ENCODE measurements at regions not wholly inside any gene's neighbourhood (a gene's known extent, or its start where the extent isn't known, plus 50 kb on each side); places are given as distances from the start of the nearest gene placed in this dataset.

- no peak for DNase-seq (ENCODE audit: extremely low read depth, insufficient read length)
- Histone ChIP-seq H3K27me3 (replicated peaks; ENCODE audit: control insufficient read depth, insufficient read depth, low read length) (no peaks in the 10 kb centered on the region), H3K4me3 (replicated peaks; ENCODE audit: low read depth, low read length) (no peak overlapping the region), H3K36me3 (ENCODE audit: control insufficient read depth, insufficient read depth, low read length) (no peaks in the 10 kb centered on the region)
- no peak for TF ChIP-seq CTCF (IDR thresholded peaks at IDR 0.05; ENCODE audit: insufficient read depth, low read length, poor library complexity, severe bottlenecking)
Observed at GRCh38 chr20:53874706-53875105, 195.7 kb downstream of the BCAS1 start.

DNA sequence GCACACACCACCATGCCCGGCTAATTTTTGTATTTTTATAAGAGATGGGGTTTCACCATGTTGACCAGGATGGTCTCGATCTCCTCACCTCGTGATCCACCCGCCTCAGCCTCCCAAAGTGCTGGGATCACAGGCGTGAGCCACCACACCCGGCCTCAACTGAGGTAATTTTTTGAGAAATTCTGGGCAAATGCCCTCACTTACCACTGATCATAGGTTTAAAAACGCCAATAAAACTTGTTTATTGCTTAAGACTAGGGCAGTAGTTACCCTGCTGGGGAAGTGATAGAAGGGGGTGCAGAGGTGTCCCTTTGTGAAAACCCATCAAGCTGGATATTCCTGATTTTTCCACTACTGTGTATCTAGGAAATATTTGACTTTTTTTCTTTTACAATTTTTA is 196.3 kb downstream of the BCAS1 start:
- H3K36me3 ChIP-seq (ENCODE audit: control insufficient read depth, insufficient read depth, low read length) = no peaks in the 10 kb centered on the region
- H3K4me3 ChIP-seq (replicated peaks; ENCODE audit: low read depth, low read length) = no peak overlapping the region
- DNase-seq (ENCODE audit: extremely low read depth, insufficient read length) = no peak
- TF ChIP-seq CTCF (IDR thresholded peaks at IDR 0.05; ENCODE audit: insufficient read depth, low read length, poor library complexity, severe bottlenecking) = no peak
- no peaks in the 10 kb centered on the region for H3K27me3 ChIP-seq (replicated peaks; ENCODE audit: control insufficient read depth, insufficient read depth, low read length)

- Histone ChIP-seq H3K4me3 (replicated peaks; ENCODE audit: low read depth, low read length) (no peak overlapping the region), H3K27me3 (replicated peaks; ENCODE audit: control insufficient read depth, insufficient read depth, low read length) (no peaks in the 10 kb centered on the region), H3K36me3 (ENCODE audit: control insufficient read depth, insufficient read depth, low read length) (no peaks in the 10 kb centered on the region)
- TF ChIP-seq CTCF (IDR thresholded peaks at IDR 0.05; ENCODE audit: insufficient read depth, low read length, poor library complexity, severe bottlenecking) = no peak
- no peak for DNase-seq (ENCODE audit: extremely low read depth, insufficient read length)
Observed at GRCh38 chr20:53873230-53873604, 197.2 kb downstream of the BCAS1 start.

- Histone ChIP-seq H3K4me3 (replicated peaks; ENCODE audit: low read depth, low read length) (peak overlapping the region; percentile 24; the same call in 1 of the 2 replicates), H3K36me3 (ENCODE audit: control insufficient read depth, insufficient read depth, low read length) (no peaks in the 10 kb centered on the region), H3K27me3 (replicated peaks; ENCODE audit: control insufficient read depth, insufficient read depth, low read length) (no peaks in the 10 kb centered on the region)
- DNase-seq (ENCODE audit: extremely low read depth, insufficient read length) = no peak
- TF ChIP-seq CTCF (IDR thresholded peaks at IDR 0.05; ENCODE audit: insufficient read depth, low read length, poor library complexity, severe bottlenecking) = no peak
Observed at GRCh38 chr20:53872561-53873229, 197.7 kb downstream of the BCAS1 start.

DNA sequence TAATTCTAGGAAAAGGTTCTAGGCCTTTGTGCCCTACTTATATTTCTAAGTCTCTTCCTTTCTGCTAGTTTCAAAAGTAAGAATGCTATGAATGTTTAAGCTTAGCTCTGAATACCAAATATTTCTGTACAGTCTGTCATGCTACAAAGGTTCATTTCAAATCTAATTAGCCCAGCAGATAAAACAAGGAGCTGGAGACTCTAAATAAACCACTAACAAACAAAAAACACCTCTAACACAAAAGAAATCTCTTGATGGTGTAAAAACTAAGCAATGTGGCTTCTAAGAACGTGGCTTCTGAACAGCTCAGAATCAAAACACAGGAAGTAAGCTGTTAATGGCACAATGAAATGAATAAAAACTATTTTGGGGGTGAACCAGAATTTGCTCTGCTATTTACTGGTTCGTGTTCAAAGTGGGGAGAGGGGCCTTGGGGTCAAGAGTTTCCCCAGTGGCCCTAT is 198.3 kb downstream of the BCAS1 start:
- TF ChIP-seq CTCF (IDR thresholded peaks at IDR 0.05; ENCODE audit: insufficient read depth, low read length, poor library complexity, severe bottlenecking) = no peak
- Histone ChIP-seq H3K36me3 (ENCODE audit: control insufficient read depth, insufficient read depth, low read length) (no peaks in the 10 kb centered on the region), H3K4me3 (replicated peaks; ENCODE audit: low read depth, low read length) (no peak overlapping the region), H3K27me3 (replicated peaks; ENCODE audit: control insufficient read depth, insufficient read depth, low read length) (no peaks in the 10 kb centered on the region)
- DNase-seq (ENCODE audit: extremely low read depth, insufficient read length) = no peak

GRCh38 chr20:53871541-53871940 is 198.9 kb downstream of the BCAS1 start:
- Histone ChIP-seq H3K4me3 (replicated peaks; ENCODE audit: low read depth, low read length) (no peak overlapping the region), H3K36me3 (ENCODE audit: control insufficient read depth, insufficient read depth, low read length) (no peaks in the 10 kb centered on the region), H3K27me3 (replicated peaks; ENCODE audit: control insufficient read depth, insufficient read depth, low read length) (no peaks in the 10 kb centered on the region)
- DNase-seq (ENCODE audit: extremely low read depth, insufficient read length) = no peak
- TF ChIP-seq CTCF (IDR thresholded peaks at IDR 0.05; ENCODE audit: insufficient read depth, low read length, poor library complexity, severe bottlenecking) = no peak
